Activated B cell treated with CpG ODN at 0.5 μM for 24 hours (primary cell): ENCODE measurements at regions not wholly inside any gene's neighbourhood (a gene's known extent, or its start where the extent isn't known, plus 50 kb on each side); places are given as distances from the start of the nearest gene placed in this dataset.

Experiments
- ATAC-seq: fragments of 200-7000 bp; cut with Tn5 transposase; one replicate; pipeline ENCODE4 v1.10.0; 2021; ENCODE audit warnings: low read depth, mild to moderate bottlenecking, moderate library complexity
- CTCF ChIA-PET: fragments of 350-600 bp; sonication (Branson Sonifier 250); formaldehyde crosslinking; loops from one replicate; lab custom pipeline; 2021; ENCODE audit warnings: antibody characterized with exemption; lab: Charles Lee
- POLR2A ChIA-PET: fragments of 350-600 bp; sonication (Branson Sonifier 250); formaldehyde crosslinking; loops from one replicate; lab custom pipeline; 2021; ENCODE audit warnings: antibody characterized with exemption; lab: Charles Lee
- DNase-seq: peaks from one replicate; pipeline ENCODE4 v3.0.0; 2022
- H3K27ac Mint-ChIP-seq: one replicate; pipeline ENCODE4 v1.8.0; 2020; ENCODE audit warnings: mixed read lengths
- H3K27me3 Mint-ChIP-seq: one replicate; pipeline ENCODE4 v1.8.0; 2021; ENCODE audit warnings: mixed read lengths
- H3K36me3 Mint-ChIP-seq: one replicate; pipeline ENCODE4 v1.8.0; 2021; ENCODE audit warnings: low read depth, mixed read lengths
- H3K4me1 Mint-ChIP-seq: one replicate; pipeline ENCODE4 v1.8.0; 2021; ENCODE audit warnings: mixed read lengths
- H3K4me3 Mint-ChIP-seq: one replicate; pipeline ENCODE4 v1.8.0; 2020; ENCODE audit warnings: mild to moderate bottlenecking, mixed read lengths
- H3K9me3 Mint-ChIP-seq: one replicate; pipeline ENCODE4 v1.8.0; 2020; ENCODE audit warnings: mixed read lengths
- CTCF ChIP-seq: fragments of 200-600 bp; IDR thresholded peaks from one replicate; pipeline ENCODE4 v1.8.0; 2022; ENCODE audit warnings: antibody characterized with exemption, mild to moderate bottlenecking
- intact Hi-C: fragments of 100-400 bp; cut with micrococcal nuclease; formaldehyde crosslinking; loops from one replicate; pipeline ENCODE4 v1.15.1; 2024

- H3K4me1 Mint-ChIP-seq: no peaks in the 10 kb centered on the region
- no peak for TF ChIP-seq CTCF
These were observed 536.1 kb downstream of the MEI4 start for GRCh38 chr6:78188891-78189290.

GRCh38 chr6:78192057-78192456 is 539.2 kb downstream of the MEI4 start:
- ATAC-seq (no peak), DNase-seq (no peak)
- ChIA-PET CTCF (no interaction called here), POLR2A (no interaction called here)
- Mint-ChIP-seq H3K36me3 (no peaks in the 10 kb centered on the region), H3K27ac (no peak overlapping the region), H3K27me3 (no peaks in the 10 kb centered on the region), H3K9me3 (peaks cover 8% of the 10 kb centered on the region), H3K4me3 (no peak overlapping the region), H3K4me1 (no peaks in the 10 kb centered on the region)
- no peak for TF ChIP-seq CTCF
- intact Hi-C loops: no loop called here

More at GRCh38 chr6:78188891-78189290, 536.1 kb downstream of the MEI4 start:
- ChIA-PET CTCF (no interaction called here), POLR2A (no interaction called here)
- peaks cover 6% of the 10 kb centered on the region for H3K9me3 Mint-ChIP-seq
- H3K4me3 Mint-ChIP-seq: no peak overlapping the region
- DNase-seq (no peak), ATAC-seq (no peak)
- intact Hi-C loops: no loop called here
- H3K27ac Mint-ChIP-seq: no peak overlapping the region
- H3K36me3 Mint-ChIP-seq: no peaks in the 10 kb centered on the region
- H3K27me3 Mint-ChIP-seq: no peaks in the 10 kb centered on the region

- POLR2A ChIA-PET: no interaction called here
- intact Hi-C loops: no loop called here
- no peak for ATAC-seq
These were observed 546.2 kb downstream of the MEI4 start for GRCh38 chr6:78199044-78199443.

GRCh38 chr6:78222226-78222625 is 569.4 kb downstream of the MEI4 start:
- no peak for TF ChIP-seq CTCF
- no peak overlapping the region for H3K4me3 Mint-ChIP-seq
- H3K36me3 Mint-ChIP-seq: no peaks in the 10 kb centered on the region
- DNase-seq: no peak
- ChIA-PET POLR2A (no interaction called here), CTCF (no interaction called here)
- no peak for ATAC-seq
- intact Hi-C loops: no loop called here
- no peaks in the 10 kb centered on the region for H3K4me1 Mint-ChIP-seq
- H3K27ac Mint-ChIP-seq: no peak overlapping the region
- H3K9me3 Mint-ChIP-seq: peaks cover 2% of the 10 kb centered on the region
- H3K27me3 Mint-ChIP-seq: no peaks in the 10 kb centered on the region

More at GRCh38 chr6:78199044-78199443, 546.2 kb downstream of the MEI4 start:
- Mint-ChIP-seq H3K4me3 (no peak overlapping the region), H3K9me3 (peaks cover 1% of the 10 kb centered on the region), H3K27me3 (no peaks in the 10 kb centered on the region), H3K27ac (no peak overlapping the region), H3K36me3 (no peaks in the 10 kb centered on the region), H3K4me1 (no peaks in the 10 kb centered on the region)
- TF ChIP-seq CTCF: no peak
- DNase-seq: no peak
- CTCF ChIA-PET: no interaction called here

GRCh38 chr6:78231002-78231401 is 578.2 kb downstream of the MEI4 start:
- intact Hi-C loops: no loop called here
- TF ChIP-seq CTCF: no peak
- Mint-ChIP-seq H3K27me3 (no peaks in the 10 kb centered on the region), H3K4me3 (no peak overlapping the region), H3K36me3 (no peaks in the 10 kb centered on the region), H3K9me3 (peaks cover 11% of the 10 kb centered on the region), H3K27ac (no peak overlapping the region), H3K4me1 (no peaks in the 10 kb centered on the region)
- DNase-seq (no peak), ATAC-seq (no peak)
- ChIA-PET CTCF (no interaction called here), POLR2A (no interaction called here)
